Dedifferentiated amniotic fluid mesenchymal stem cell (primary cell): ENCODE measurements at regions not wholly inside any gene's neighbourhood (a gene's known extent, or its start where the extent isn't known, plus 50 kb on each side); places are given as distances from the start of the nearest gene placed in this dataset.

ENCODE experiments used
- DNase-seq: peaks from one replicate; pipeline ENCODE4 v3.0.0-alpha.2; 2016; ENCODE audit errors: extremely low spot score

DNA sequence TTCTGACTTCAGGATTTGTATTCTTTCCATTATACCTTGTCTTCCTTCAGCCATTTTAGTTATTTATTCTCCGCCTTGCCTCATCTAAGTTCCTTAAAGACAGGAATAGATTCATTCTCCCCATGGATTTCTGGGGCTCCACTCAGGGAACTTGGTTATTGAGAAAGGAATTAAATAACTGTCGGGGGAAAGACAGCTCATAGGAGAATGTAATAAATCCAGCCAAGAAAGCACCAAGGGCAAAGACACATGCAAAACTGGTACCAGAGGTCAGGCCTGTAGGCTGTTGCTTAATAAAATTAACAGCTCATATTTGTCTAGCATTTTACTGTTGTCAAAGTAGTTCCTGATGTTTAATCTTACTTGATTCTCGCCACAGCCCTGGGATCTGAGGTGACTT is 357.2 kb downstream of the TMEM38B start:
- no peak for DNase-seq

DNA sequence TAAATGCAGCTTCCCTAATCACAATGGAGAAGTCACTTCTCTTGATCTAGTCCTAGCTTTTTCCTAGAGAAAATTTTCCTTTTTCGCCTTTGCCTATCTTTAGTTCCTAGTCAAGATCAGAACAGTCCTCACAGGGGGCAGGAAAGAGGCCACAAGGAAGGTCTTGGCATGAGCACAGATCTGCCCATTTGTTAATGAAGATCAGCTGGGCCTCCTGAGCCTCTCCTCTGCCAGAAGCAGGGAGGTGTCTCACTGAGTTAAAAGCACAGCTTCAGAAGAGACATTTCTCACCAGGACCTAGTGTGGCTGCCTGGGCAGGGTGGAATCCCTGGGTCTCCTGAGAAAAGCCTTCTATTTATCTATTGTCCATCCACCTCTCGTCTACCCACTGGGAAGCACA is 357.8 kb downstream of the TMEM38B start:
- DNase-seq = no peak

DNA sequence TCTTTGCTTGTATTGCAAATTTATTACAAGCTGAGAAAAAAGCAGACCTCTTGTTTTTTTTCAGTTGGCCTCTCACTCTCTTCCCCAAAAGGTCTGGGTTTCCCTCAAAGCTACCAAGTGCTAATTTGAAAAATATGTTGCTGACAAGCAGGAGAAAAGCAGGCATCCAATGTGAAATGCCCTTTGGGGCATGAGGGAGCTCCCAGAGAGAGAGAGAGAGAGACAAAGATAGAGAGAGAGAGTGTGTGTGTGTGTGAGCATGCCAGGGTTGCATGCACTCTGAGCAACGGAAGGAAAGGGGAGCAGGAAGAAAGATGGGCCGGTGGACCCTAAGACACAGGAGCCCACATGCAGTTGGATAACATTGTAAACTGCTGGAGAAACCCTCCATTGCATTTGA is 358.4 kb downstream of the TMEM38B start:
- no peak for DNase-seq

DNA sequence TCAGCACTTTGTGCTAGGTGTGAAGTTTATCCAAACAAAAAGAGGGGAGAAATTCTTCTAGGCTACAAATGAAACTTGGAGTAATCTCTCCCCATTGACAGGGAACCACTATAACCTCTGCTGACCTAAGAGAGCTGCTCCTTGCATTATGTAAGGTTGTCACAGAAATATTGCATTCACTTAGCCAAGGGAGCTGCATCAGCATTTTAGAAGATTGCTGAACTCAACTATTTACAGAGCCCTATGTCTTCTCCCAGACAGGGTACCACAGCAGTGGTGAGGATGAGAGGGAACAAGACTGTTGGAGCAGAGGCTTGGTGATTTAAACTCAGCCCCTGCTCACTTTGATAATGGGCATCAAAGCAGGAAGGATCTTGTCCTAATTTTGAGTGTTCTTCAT is 362.0 kb downstream of the TMEM38B start:
- no peak for DNase-seq

DNA sequence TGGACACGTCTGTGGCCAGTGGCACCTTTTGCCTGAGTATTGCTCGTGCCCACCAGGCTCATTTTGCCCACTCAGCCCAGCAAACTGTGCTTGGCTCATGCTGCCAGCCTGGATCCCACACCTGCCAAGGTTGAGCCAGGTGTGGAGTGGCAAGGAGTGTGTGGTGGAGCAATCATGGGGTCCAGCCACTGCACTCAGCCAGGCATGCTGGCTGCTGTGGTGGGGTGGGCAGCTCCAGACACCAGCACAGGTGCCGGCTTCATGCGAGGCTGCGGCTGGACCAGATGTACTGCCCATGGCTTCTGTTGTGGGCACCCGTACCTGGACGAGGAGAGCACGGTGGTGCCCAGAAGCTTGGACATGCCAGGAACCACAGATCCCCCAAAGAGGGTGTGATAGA is 364.1 kb downstream of the TMEM38B start:
- DNase-seq = no peak

DNA sequence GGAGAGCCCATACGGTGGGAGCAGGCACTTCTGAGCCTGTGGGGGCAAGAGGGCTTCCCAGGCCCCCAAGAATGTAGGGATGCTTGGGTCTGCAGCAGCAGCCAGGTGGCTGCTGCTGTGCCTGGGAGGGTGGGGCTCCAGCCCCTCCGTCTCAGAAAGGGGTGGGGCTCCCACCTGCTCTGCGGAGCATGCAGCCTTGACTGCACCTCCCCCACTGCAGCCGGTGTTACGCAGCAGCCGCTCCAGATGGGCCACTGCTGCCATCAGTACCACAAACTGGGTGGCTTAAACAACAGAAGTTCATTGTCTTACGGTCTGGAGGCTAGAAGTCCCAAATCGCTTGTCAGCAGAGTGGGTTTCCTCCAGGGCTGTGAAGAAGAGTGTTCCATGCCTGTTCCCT is 365.5 kb downstream of the TMEM38B start:
- DNase-seq = no peak

DNA sequence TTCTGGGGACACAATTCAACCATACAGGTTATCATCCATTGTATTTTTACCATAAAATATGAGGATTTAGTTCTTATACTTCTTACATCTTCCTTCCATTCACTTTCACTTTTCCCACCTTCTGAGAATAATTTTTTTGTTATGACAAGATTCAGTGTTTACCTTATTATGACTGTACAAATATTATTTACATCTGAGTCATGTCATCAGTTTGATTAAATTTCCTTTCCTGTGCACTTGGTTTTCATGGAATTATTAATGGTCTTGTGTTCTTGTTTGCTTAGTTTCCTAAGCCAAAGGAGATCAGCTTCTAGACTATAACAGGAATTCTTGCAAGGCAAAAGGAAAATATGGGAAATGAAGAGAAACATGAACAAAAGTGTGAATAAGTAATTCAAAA is 366.5 kb downstream of the TMEM38B start:
- no peak for DNase-seq

DNA sequence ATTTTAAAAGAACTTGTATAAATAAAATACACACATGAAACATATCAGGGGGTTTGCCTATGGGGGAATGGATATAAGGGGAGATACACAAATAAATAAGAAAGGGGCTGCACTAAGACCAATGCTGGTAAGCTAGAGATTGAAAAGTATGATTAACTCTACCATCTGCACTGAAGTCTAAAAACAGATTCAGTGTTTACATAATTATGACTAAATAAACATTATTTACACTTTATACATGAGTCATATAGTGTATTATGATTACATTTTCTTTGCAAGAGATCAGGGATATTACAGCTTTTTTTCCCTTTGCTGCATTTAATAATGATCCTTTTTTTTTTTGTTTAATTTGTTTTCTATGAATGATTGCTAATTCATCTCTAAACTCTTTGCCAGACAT is 367.9 kb downstream of the TMEM38B start:
- DNase-seq = no peak

DNA sequence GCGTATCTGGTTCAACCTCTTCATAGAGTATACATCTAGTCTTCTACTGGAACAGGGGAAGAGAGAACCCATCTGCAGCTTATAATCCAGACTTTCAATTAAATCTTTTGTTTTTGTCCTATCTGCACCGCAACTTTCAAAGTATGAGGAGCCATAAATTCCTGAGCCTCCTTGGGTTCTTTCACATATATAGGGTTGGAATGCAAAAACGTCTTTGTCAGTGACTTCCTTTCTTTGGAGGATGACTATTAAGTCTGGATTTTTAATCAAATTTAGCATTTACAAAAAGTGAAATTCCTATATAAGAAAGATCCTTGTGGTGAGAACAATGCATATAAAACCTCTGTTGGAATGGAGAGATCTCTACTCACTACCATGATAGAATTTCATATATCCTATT is 370.8 kb downstream of the TMEM38B start:
- no peak for DNase-seq

DNA sequence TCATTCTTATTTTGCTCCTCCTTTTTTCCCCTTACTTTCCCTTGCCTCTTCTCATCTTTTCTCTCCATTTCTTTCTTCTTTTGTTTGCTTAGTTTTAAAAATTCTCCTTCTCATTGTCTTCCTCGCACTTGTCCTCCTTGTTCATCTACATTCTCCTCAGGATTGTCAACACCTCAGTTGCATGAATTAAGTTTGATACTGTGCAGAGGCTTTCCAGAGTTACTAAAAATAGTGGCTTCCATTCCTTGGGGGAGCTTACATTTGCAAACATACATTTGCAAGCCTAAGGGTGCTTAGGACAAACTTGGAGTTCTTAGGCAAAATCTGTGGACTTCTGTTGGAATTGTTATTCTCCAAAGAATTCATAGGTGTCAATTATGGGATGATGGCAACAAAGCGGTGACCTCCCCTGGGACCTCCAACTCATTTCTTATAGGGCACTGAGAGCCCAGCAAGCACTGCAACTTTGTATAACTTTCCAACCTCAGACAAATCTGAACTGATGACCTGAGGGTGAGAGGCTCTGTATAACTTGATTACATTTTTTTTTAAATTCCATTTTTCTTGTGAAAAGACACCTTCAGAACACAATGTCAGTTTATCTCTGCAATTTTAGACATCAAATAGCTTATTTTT is 371.4 kb downstream of the TMEM38B start:
- DNase-seq = no peak

DNA sequence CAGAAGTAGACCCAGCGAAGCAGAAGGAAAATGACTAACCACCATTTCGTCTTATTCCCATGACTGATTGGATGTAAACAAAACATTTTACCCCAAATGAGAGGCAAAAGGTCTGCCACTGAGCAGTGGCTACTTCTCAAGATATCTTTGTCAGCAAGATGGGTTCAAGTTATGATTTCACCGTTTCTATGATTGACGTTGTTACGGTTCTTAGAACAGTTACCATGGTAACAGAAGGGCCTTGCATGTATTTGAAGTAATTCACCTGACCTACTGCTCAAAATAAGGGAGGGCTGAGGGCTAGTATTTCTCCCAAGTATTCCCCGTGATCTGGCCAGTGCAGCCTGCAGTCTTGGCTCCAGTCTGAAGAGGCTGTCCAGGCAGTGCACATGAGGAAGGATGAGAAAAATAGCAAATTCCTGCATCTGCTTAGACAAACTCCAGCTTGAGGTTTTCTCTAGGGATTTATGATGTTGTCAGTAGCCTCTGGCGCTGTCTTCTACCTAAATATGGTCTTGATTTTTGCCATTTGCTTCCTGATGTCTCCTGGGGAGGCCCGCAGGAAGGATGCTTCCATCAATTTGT is 372.7 kb downstream of the TMEM38B start:
- no peak for DNase-seq

DNA sequence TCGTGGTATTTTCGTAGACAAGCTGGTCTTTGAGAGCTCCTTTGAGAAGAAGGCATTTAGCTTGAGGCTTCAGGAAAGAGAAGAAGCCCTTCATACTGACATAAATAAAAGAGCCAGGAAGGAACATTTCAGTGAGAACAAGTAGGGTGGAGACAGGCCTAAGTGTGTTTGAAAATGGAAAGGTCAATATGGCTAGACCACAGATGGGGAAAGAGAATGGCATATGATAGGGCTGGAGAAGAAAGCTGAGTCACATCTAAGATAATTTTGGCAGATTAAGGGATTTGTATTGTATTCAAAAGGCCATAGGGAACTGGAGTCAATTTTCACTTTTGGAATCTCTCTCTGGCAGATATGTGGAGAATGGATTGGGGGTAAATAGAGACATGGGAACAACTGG is 374.9 kb downstream of the TMEM38B start:
- no peak for DNase-seq

DNA sequence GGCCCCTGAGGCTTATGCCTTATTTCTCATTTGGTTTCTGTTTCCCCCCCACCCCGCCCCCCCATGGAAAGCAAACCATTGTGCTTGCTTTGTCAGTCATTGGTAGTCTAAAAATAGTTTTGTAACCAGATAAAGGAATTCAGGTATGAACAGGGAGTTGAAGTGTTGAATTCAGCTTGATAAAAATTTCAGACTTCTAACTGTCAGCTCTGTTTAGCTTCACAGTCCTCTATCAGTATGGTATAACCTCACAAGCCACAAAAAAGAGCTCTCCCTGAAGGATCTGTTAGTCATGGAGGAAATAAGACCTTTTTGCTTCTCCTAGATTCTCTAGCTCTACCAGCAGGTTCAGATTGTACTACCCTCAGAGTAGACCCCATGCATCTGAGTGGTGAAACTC is 378.1 kb downstream of the TMEM38B start:
- no peak for DNase-seq

DNA sequence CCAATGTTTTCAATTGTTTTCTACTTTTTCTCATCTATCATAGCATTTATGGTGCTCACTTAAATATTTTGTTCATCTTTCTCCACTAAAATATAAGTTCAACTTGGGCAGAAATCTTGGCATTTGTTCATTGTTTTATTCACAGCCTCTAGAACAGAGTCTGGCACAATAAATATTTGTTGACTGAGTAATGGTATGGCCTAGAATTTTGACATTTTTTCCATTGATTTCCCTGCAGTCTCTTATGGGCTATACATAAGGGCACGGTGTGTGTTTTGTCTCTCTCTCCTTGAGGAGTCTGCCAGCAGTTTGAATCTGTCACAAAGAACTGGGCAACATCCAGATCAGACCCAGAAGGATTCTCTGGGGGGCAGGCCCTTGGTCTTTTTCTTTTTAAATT is 379.7 kb downstream of the TMEM38B start:
- no peak for DNase-seq

DNA sequence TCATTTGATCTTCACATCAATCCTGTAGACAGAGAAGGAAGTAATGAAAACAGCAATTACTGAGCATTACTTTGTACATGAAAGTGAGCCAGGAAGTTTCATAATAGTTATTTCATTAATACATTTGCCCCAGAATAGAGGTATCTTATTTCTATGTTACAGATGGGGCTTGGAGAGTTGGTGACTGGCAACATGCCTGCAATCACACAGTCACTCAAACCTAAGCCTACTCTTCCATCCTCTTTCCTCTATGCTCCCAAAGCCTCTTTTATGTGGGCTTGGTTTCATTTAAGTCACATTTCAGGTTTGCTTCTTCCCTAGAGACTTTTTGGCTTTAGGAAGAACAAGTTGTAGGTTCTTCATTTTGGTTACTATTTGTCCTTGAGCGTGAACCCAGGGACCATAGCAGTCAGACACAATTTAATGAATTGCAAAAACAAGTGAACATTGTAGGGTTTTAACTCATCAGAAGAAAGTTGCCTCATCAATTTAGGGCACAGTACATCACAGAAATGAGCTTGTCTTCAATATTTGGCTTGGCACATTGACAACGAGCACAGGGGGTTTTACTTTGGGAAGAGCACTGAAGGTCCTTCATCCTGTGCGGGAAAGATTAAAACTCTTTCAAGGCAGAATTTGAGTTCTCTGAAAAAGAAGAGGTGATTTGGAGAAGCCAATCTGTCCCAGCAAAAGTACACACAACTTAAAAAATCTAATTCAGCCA is 381.1 kb downstream of the TMEM38B start:
- no peak for DNase-seq

DNA sequence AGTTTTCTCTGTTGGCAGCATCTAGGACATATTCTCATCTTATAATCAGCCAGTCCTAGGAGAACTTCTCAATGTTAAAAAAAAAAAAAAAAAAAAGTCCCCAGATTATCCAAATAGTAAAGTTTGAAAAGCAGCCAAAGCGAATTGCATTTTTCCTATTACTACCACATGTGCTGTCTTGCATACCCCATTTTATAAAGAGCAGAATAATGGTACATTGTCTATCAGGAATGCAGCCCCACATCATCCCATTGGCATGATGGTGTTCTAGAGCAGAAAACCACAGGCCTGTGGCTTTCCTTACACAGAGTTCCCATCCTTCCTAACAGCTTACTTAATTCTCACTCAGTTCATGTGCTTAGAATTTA is 381.6 kb downstream of the TMEM38B start:
- no peak for DNase-seq

DNA sequence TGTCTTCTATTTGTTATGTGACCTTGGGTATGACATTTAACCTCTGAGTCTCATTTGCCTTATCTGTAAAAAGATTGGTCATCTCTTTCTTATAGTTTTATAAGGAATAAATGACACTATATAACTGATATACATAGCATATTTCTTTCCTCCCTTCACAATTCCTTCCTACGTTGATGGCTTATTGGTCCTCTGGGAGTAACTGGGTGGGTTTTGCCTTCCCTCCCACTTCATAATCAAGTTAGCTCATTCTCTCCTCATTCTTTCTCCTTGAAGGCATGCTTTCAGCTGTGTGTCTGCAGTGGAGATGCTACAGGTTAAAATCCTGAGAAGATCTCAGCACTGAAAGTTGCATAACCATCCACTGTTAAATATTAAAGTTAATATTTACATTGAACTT is 382.4 kb downstream of the TMEM38B start:
- no peak for DNase-seq

DNA sequence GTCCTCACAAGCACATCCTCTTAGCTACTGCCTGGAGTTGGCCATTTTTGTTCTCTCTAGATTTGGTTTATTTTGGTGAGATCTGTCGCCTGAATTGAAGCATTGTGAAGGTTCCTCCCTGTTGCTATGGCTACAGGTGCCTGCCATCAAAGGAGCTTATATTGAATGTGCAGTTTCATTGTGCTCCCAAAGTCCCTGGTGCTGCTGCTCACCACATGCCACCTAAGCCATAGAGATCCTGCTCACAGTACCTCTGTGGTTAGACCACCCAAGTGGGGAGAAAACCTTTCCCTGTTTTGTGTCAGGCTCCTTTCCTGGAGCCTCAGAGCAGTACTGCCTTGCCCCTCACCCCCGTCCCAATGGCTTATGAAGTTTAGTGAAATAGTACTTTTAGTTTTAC is 383.4 kb downstream of the TMEM38B start:
- DNase-seq = no peak

DNA sequence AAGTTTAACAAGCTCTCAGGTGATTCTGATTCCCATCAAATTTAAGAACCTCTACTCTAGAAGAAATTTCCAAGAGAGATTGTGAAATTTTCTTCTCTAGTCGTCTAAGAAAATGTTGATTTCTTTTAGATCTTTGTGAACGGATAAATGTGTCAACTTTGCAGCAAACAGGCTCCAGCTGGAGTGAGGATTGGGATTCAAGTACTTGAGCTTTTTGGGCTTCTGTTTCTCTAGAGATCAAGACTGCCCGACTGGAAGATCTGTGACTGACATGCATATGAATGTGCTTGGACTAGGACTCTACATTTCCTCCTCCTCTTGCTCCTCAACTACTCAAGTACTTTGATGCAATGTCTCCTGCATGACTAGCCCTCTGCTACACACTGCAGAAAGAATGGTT is 388.3 kb downstream of the TMEM38B start:
- no peak for DNase-seq

DNA sequence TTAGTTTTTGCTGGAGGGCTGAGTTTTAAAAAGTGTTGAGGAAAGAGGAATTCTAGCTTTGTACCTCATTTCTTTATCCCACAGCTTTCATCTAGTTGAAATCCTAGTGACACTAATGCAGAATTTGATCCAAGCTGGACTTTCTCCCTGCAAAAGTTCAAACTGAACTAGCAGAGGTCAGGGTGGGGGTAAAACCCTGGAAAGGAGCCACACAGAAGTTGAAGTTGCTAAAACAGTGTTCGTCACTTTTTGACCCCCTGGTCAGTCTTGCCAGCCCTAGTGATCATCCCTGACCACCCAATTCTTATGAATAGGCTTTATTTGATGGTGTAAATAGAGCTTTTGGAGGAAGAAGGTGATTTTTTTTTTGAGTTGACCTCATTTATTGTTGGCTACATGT is 390.4 kb downstream of the TMEM38B start:
- no peak for DNase-seq

DNA sequence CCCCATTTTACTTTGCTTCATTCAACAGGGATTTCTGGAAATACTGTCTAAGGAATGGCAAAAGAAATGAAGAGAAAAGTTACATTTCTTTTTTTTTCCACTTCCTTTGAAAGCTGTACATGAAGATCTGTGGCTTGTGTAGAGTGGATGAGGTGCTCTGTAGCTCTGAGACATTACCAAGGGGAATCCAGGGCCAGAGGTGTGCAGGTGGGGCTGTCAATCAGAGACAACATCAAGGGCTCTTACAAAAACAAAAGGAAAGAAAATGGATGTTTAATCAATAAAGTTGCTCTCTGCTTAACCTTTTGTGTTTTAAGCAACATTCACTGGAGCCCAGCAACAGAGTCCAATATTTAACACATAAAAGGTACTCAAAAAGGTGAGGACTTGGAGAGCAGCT is 391.1 kb downstream of the TMEM38B start:
- DNase-seq = no peak

DNA sequence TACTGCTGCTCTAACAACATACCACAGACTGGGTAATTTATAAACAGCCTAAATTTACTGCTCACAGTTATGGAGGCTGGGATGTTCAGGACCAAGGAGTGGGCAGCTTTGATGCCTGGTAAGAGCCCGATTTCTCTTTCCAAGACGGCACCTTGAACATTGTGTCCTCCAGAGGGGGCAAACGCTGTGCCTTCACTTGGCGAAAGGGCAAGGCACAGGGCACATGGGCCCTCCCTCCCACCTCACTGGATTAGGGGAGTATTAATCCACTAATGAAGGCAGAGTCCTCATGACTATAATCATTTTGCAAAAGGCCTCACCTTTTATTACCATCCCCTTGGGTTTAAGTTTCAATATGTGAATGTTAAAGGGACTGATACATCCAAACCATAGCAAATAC is 397.7 kb downstream of the TMEM38B start:
- DNase-seq = no peak

DNA sequence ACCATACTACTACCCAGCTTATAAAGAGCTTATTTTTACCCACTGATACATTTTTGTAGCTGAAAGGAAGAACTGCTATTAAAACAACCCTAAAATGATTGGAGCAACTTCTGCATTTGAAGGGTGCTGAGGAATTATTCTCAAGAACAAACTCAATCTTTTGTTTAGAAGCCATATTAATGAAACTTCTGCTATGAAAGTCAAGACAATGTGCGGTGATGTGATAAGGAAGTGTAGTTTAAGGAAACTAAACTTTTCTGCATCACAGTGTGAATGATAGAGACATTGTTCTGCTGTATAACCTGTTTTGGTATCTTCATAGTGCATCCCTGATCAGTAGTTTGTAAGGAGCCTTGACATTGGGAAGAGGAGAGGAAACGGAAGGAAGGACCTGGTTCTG is 408.5 kb downstream of the TMEM38B start:
- DNase-seq = no peak

DNA sequence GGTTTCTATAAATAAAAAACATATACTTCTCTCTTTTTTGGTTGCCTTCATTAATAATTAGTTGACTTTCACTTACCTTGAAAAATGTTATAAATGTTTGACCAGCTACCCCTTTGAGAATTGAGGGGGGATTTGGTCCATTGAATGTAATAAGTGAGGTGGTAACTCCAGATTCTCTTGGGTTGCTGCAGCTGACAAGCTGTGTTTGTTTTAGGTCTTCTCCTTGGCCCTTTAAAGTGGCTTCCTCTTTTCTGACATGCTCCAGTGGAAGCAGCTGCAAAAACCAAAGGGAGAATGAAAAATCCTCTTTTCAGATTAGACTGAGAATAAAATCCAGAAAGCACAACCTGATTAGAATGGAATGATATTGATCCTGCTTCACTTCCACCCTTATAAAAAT is 410.5 kb downstream of the TMEM38B start:
- no peak for DNase-seq
